ENCODE measurements at regions not wholly inside any gene's neighbourhood (a gene's known extent, or its start where the extent isn't known, plus 50 kb on each side); places are given as distances from the start of the nearest gene placed in this dataset.

DNA sequence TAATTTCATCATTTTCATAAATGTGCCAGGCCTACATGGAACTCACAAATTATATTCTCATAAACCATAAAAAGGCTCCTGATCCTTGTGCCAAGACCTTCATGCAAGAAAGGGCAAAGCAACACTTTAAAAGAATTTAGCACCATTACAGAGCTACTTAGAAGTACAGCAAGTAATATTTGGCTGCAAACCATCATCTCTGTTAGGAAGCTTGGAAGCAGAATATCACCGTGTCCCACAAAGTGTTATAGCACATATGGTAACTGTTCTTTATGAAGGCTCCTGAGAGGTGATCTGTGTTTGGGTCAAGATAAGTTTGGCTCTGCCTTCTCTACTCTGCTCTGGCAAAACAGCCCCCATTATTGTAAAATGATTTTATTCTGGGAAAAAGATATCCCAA, 59.7 kb upstream of the KCNJ3 start:
- H3K9me3 ChIP-seq (ENCODE audit: insufficient read depth, low read depth, low read length) = no peaks in the 10 kb centered on the region
- H3K4me3 ChIP-seq (ENCODE audit: low read length, poor library complexity, severe bottlenecking) = no peak overlapping the region
- H3K4me1 ChIP-seq (ENCODE audit: insufficient read depth, low read length, poor library complexity, severe bottlenecking) = no peaks in the 10 kb centered on the region
- no peak overlapping the region for H2AFZ ChIP-seq (ENCODE audit: low read length)
- TF ChIP-seq EZH2phosphoT487 (IDR thresholded peaks at IDR 0.05; ENCODE audit: borderline replicate concordance) = no peak
- TF ChIP-seq, protein P1, sequence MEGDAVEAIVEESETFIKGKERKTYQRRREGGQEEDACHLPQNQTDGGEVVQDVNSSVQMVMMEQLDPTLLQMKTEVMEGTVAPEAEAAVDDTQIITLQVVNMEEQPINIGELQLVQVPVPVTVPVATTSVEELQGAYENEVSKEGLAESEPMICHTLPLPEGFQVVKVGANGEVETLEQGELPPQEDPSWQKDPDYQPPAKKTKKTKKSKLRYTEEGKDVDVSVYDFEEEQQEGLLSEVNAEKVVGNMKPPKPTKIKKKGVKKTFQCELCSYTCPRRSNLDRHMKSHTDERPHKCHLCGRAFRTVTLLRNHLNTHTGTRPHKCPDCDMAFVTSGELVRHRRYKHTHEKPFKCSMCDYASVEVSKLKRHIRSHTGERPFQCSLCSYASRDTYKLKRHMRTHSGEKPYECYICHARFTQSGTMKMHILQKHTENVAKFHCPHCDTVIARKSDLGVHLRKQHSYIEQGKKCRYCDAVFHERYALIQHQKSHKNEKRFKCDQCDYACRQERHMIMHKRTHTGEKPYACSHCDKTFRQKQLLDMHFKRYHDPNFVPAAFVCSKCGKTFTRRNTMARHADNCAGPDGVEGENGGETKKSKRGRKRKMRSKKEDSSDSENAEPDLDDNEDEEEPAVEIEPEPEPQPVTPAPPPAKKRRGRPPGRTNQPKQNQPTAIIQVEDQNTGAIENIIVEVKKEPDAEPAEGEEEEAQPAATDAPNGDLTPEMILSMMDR (conservative IDR thresholded peaks at IDR 0.05; ENCODE audit: low read length) = no peak
- no peaks in the 10 kb centered on the region for H3K27me3 ChIP-seq (ENCODE audit: insufficient read depth, low read length, poor library complexity, severe bottlenecking)
- no peak overlapping the region for H3K4me2 ChIP-seq (ENCODE audit: low read depth, low read length, poor library complexity, severe bottlenecking)
- H3K36me3 ChIP-seq (ENCODE audit: insufficient read depth, low read length) = no peaks in the 10 kb centered on the region
- no peaks in the 10 kb centered on the region for H3K79me2 ChIP-seq (ENCODE audit: insufficient read depth, low read length)
- no peaks in the 10 kb centered on the region for H3K9me2 ChIP-seq (replicated peaks; ENCODE audit: low read depth, low read length)
- no peaks in the 10 kb centered on the region for H4K20me1 ChIP-seq (ENCODE audit: insufficient read depth, low read length, poor library complexity, severe bottlenecking)
- no peak overlapping the region for H3K9ac ChIP-seq (ENCODE audit: low read depth, low read length, poor library complexity, severe bottlenecking)
- no peaks in the 10 kb centered on the region for H3F3A ChIP-seq (ENCODE audit: low read depth)

DNA sequence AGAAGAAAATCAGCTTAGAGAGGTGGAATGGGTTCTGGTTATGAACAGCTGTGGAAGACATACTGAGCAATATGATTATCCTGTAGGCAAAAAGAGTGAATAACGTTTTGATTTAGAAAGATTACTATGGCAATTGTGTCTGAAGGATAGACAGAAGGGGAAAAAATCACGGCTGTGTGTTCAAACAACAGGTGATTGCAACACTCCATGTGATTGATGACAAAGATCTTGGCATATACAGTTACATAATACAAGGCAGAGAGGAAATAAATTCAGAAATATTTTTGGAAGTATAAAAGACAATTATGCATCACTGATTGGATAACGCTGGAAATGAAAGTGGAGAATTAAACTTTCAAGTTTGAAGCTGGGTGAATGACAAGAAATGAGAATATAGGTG, 58.5 kb upstream of the KCNJ3 start:
- no peaks in the 10 kb centered on the region for H3K9me2 ChIP-seq (replicated peaks; ENCODE audit: low read depth, low read length)
- no peak overlapping the region for H2AFZ ChIP-seq (ENCODE audit: low read length)
- H3K9me3 ChIP-seq (ENCODE audit: insufficient read depth, low read depth, low read length) = no peaks in the 10 kb centered on the region
- no peaks in the 10 kb centered on the region for H3K4me1 ChIP-seq (ENCODE audit: insufficient read depth, low read length, poor library complexity, severe bottlenecking)
- H3K4me2 ChIP-seq (ENCODE audit: low read depth, low read length, poor library complexity, severe bottlenecking) = no peak overlapping the region
- no peak overlapping the region for H3K9ac ChIP-seq (ENCODE audit: low read depth, low read length, poor library complexity, severe bottlenecking)
- no peaks in the 10 kb centered on the region for H3F3A ChIP-seq (ENCODE audit: low read depth)
- H3K36me3 ChIP-seq (ENCODE audit: insufficient read depth, low read length) = no peaks in the 10 kb centered on the region
- no peaks in the 10 kb centered on the region for H3K79me2 ChIP-seq (ENCODE audit: insufficient read depth, low read length)
- H4K20me1 ChIP-seq (ENCODE audit: insufficient read depth, low read length, poor library complexity, severe bottlenecking) = no peaks in the 10 kb centered on the region
- H3K27me3 ChIP-seq (ENCODE audit: insufficient read depth, low read length, poor library complexity, severe bottlenecking) = no peaks in the 10 kb centered on the region
- no peak overlapping the region for H3K4me3 ChIP-seq (ENCODE audit: low read length, poor library complexity, severe bottlenecking)
- no peak for TF ChIP-seq EZH2phosphoT487 (IDR thresholded peaks at IDR 0.05; ENCODE audit: borderline replicate concordance)
- TF ChIP-seq, protein P1 (conservative IDR thresholded peaks at IDR 0.05; ENCODE audit: low read length) = no peak

All from Loucy (cell line).